Activated gamma-delta T cell treated with anti-CD3 and anti-CD28 coated beads, Interleukin-2, amount 50 U/mL, for 16 hours (primary cell): ENCODE measurements at regions not wholly inside any gene's neighbourhood (a gene's known extent, or its start where the extent isn't known, plus 50 kb on each side); places are given as distances from the start of the nearest gene placed in this dataset.
A peak's percentile ranks its signal among the peaks of the same experiment; 100 is the strongest.

Experiments used
- DNase-seq: peaks from one replicate; pipeline ENCODE4 v3.0.0-alpha.2; 2020; ENCODE audit warnings: low read depth

GRCh38 chr12:107277855-107278254, 184.5 kb upstream of the CRY1 start:
- no peak for DNase-seq

- DNase-seq, result no peak
Measured at GRCh38 chr12:107282628-107283027, 189.3 kb upstream of the CRY1 start.

- no peak for DNase-seq
Measured at GRCh38 chr12:107283652-107284051, 190.3 kb upstream of the CRY1 start.

- no peak for DNase-seq
Measured at GRCh38 chr12:107284692-107285091, 191.3 kb upstream of the CRY1 start.

GRCh38 chr12:107287436-107288413, 194.4 kb upstream of the CRY1 start:
- DNase-seq, result no peak

GRCh38 chr12:107288414-107289127, 195.2 kb upstream of the CRY1 start:
- no peak for DNase-seq

- DNase-seq, result no peak
Measured at GRCh38 chr12:107291018-107291417, 197.7 kb upstream of the CRY1 start.

GRCh38 chr12:107296681-107297089, 203.3 kb upstream of the CRY1 start:
- DNase-seq, result no peak

GRCh38 chr12:107302649-107303341, 209.4 kb upstream of the CRY1 start:
- no peak for DNase-seq

- DNase-seq, result no peak
Measured at GRCh38 chr12:107304588-107305532, 211.5 kb upstream of the CRY1 start.

- DNase-seq, result no peak
Measured at GRCh38 chr12:107306141-107306659, 212.9 kb upstream of the CRY1 start.

GRCh38 chr12:107308310-107308709, 215.0 kb upstream of the CRY1 start:
- no peak for DNase-seq

- no peak for DNase-seq
Measured at GRCh38 chr12:107309020-107309419, 215.7 kb upstream of the CRY1 start.

GRCh38 chr12:107310621-107311020, 217.3 kb upstream of the CRY1 start:
- DNase-seq, result no peak

GRCh38 chr12:107311682-107312081, 218.3 kb upstream of the CRY1 start:
- DNase-seq, result no peak

GRCh38 chr12:107317751-107318555, 224.6 kb upstream of the CRY1 start:
- peak; percentile 69 for DNase-seq

- no peak for DNase-seq
Measured at GRCh38 chr12:107318556-107318805, 225.1 kb upstream of the CRY1 start.

- no peak for DNase-seq
Measured at GRCh38 chr12:107318806-107319532, 225.6 kb upstream of the CRY1 start.

GRCh38 chr12:107319533-107320032, 226.2 kb upstream of the CRY1 start:
- DNase-seq, result no peak
